IMR-90 (cell line): ENCODE measurements at regions not wholly inside any gene's neighbourhood (a gene's known extent, or its start where the extent isn't known, plus 50 kb on each side); places are given as distances from the start of the nearest gene placed in this dataset.

Experiments used
- ATAC-seq: fragments of 200-7000 bp; cut with Tn5 transposase; 2 replicates; pipeline ENCODE4 v1.9.1; 2020; ENCODE audit warnings: low read depth, mild to moderate bottlenecking, moderate library complexity
- BruUV-seq: library from RNA; stranded (reverse); fragments of 400-500 nt; replicated peaks from 2 replicates; lab custom pipeline; 2021; lab: Mats Ljungman, UMichigan
- CTCF ChIA-PET: fragments of 300-600 bp; formaldehyde crosslinking; extraction: SDS; loops from one replicate; lab custom pipeline; 2021; ENCODE audit warnings: antibody characterized with exemption; lab: Yijun Ruan, JAX
- POLR2A ChIA-PET: fragments of 300-600 bp; sonication (Branson Sonifier 250); formaldehyde crosslinking; loops from one replicate; lab custom pipeline; 2022; ENCODE audit warnings: antibody characterized with exemption; ENCODE audit not compliant: unreplicated experiment; lab: Charles Lee
- DNase-seq: peaks from one replicate; pipeline ENCODE4 v3.0.0; 2013
- H2AFZ ChIP-seq: replicated peaks from 2 replicates; pipeline ENCODE3; 2013; ENCODE audit warnings: low read length, mild to moderate bottlenecking; ENCODE audit not compliant: poor library complexity
- H2AK5ac ChIP-seq: 2 replicates; pipeline ENCODE4 v1.6.1; 2013; ENCODE audit warnings: low read depth, low read length, inconsistent platforms
- H2AK9ac ChIP-seq: replicated peaks from 2 replicates; pipeline ENCODE3; 2013; ENCODE audit warnings: mild to moderate bottlenecking, low read depth, low read length, moderate library complexity; ENCODE audit not compliant: poor library complexity
- H2BK120ac ChIP-seq: 2 replicates; pipeline ENCODE4 v1.6.1; 2013; ENCODE audit warnings: low read depth, low read length, inconsistent platforms
- H2BK15ac ChIP-seq: 3 replicates; pipeline ENCODE4 v1.6.1; 2013; ENCODE audit warnings: low read depth, low read length, inconsistent platforms
- H2BK20ac ChIP-seq: 2 replicates; pipeline ENCODE4 v1.6.1; 2013; ENCODE audit warnings: low read depth, mild to moderate bottlenecking, inconsistent platforms, low read length, moderate library complexity
- H2BK5ac ChIP-seq: 2 replicates; pipeline ENCODE4 v1.6.1; 2013; ENCODE audit warnings: mild to moderate bottlenecking, low read depth, low read length, inconsistent platforms; ENCODE audit not compliant: poor library complexity, severe bottlenecking
- H3K14ac ChIP-seq: replicated peaks from 2 replicates; pipeline ENCODE4 v1.6.1; 2013; ENCODE audit warnings: low read depth, low read length, inconsistent platforms
- H3K18ac ChIP-seq: 2 replicates; pipeline ENCODE4 v1.6.1; 2013; ENCODE audit warnings: low read depth, low read length, control low read depth
- H3K23ac ChIP-seq: 2 replicates; pipeline ENCODE4 v1.6.1; 2013; ENCODE audit warnings: low read depth, low read length, inconsistent platforms
- H3K27ac ChIP-seq: 2 replicates; pipeline ENCODE4 v1.5.1; 2013; ENCODE audit warnings: mild to moderate bottlenecking, control low read depth, low read length; ENCODE audit not compliant: insufficient read depth
- H3K27me3 ChIP-seq: 2 replicates; pipeline ENCODE4 v1.6.1; 2013; ENCODE audit warnings: low read length; ENCODE audit not compliant: control insufficient read depth, insufficient read depth
- H3K36me3 ChIP-seq: 2 replicates; pipeline ENCODE4 v1.6.1; 2013; ENCODE audit warnings: low read length, mixed read lengths; ENCODE audit not compliant: control insufficient read depth, insufficient read depth
- H3K4ac ChIP-seq: 2 replicates; pipeline ENCODE4 v1.6.1; 2013; ENCODE audit warnings: low read depth, low read length, inconsistent platforms
- H3K4me1 ChIP-seq: 2 replicates; pipeline ENCODE4 v1.6.1; 2013; ENCODE audit warnings: low read length, mixed read lengths; ENCODE audit not compliant: control insufficient read depth, insufficient read depth
- H3K4me2 ChIP-seq: 2 replicates; pipeline ENCODE4 v1.6.1; 2013; ENCODE audit warnings: low read depth, mild to moderate bottlenecking, control low read depth, low read length, moderate library complexity
- H3K4me3 ChIP-seq: 2 replicates; pipeline ENCODE4 v1.5.1; 2013; ENCODE audit warnings: low read depth, mild to moderate bottlenecking, control low read depth, low read length, moderate library complexity; ENCODE audit not compliant: insufficient read depth
- H3K56ac ChIP-seq: 2 replicates; pipeline ENCODE4 v1.6.1; 2013; ENCODE audit warnings: low read length, inconsistent platforms; ENCODE audit not compliant: insufficient read depth; ENCODE audit errors: extremely low read depth
- H3K79me1 ChIP-seq, 2 experiments: 2 replicates each; pipeline ENCODE4 v1.6.1; 2013; ENCODE audit warnings: low read length in 2 of 2, inconsistent platforms in 1 of 2, low read depth in 1 of 2
- H3K9ac ChIP-seq: 2 replicates; pipeline ENCODE4 v1.6.1; 2013; ENCODE audit warnings: low read depth, low read length, control low read depth
- H3K9me1 ChIP-seq: 2 replicates; pipeline ENCODE4 v1.6.1; 2013; ENCODE audit warnings: low read length, inconsistent platforms; ENCODE audit not compliant: insufficient read depth
- H3K9me3 ChIP-seq: 2 replicates; pipeline ENCODE4 v1.6.1; 2013; ENCODE audit warnings: low read length; ENCODE audit not compliant: control insufficient read depth, insufficient read depth
- H4K20me1 ChIP-seq: 2 replicates; pipeline ENCODE4 v1.6.1; 2013; ENCODE audit warnings: low read length, inconsistent platforms; ENCODE audit not compliant: insufficient read depth
- H4K5ac ChIP-seq: 2 replicates; pipeline ENCODE4 v1.6.1; 2013; ENCODE audit warnings: mild to moderate bottlenecking, low read depth, low read length, control low read depth
- H4K8ac ChIP-seq, 2 experiments: 2 replicates each; pipeline ENCODE4 v1.6.1; 2013; ENCODE audit warnings: low read depth in 2 of 2, low read length in 2 of 2, control low read depth in 1 of 2, inconsistent platforms in 1 of 2
- H4K91ac ChIP-seq: 2 replicates; pipeline ENCODE4 v1.6.1; 2013; ENCODE audit warnings: low read depth, low read length, inconsistent platforms; ENCODE audit not compliant: insufficient read depth
- BHLHE40 ChIP-seq: fragments of 150-350 bp; IDR thresholded peaks from 2 replicates; pipeline ENCODE4 v1.6.1; 2016; ENCODE audit warnings: mild to moderate bottlenecking, low read depth, low read length
- CEBPB ChIP-seq: IDR thresholded peaks from 2 replicates; pipeline ENCODE4 v1.6.1; 2012; ENCODE audit warnings: low read depth, low read length, improper control_type of control experiment
- CHD1 ChIP-seq: IDR thresholded peaks from 2 replicates; pipeline ENCODE4 v1.6.1; 2012; ENCODE audit warnings: low read depth, low read length, improper control_type of control experiment
- FOS ChIP-seq: fragments of 150-350 bp; IDR thresholded peaks from 2 replicates; pipeline ENCODE4 v1.6.1; 2016; ENCODE audit warnings: low read depth, low read length
- MAFK ChIP-seq: IDR thresholded peaks from 2 replicates; pipeline ENCODE4 v1.6.1; 2012; ENCODE audit warnings: low read depth, low read length, improper control_type of control experiment
- MAZ ChIP-seq: IDR thresholded peaks from 2 replicates; pipeline ENCODE4 v1.6.1; 2012; ENCODE audit warnings: low read depth, mild to moderate bottlenecking, low read length, improper control_type of control experiment, moderate library complexity, borderline replicate concordance
- MXI1 ChIP-seq: IDR thresholded peaks from 2 replicates; pipeline ENCODE4 v1.6.1; 2012; ENCODE audit warnings: low read depth, mild to moderate bottlenecking, low read length, moderate library complexity, borderline replicate concordance
- NFE2L2 ChIP-seq: fragments of 150-350 bp; IDR thresholded peaks from 2 replicates; pipeline ENCODE4 v1.6.1; 2016; ENCODE audit warnings: low read depth, mild to moderate bottlenecking, low read length
- POLR2A ChIP-seq: IDR thresholded peaks from 2 replicates; pipeline ENCODE4 v1.6.1; 2012; ENCODE audit warnings: mild to moderate bottlenecking, low read depth, low read length
- RAD21 ChIP-seq: IDR thresholded peaks from 2 replicates; pipeline ENCODE4 v1.6.1; 2012; ENCODE audit warnings: low read length, improper control_type of control experiment
- RCOR1 ChIP-seq: IDR thresholded peaks from 2 replicates; pipeline ENCODE4 v1.6.1; 2012; ENCODE audit warnings: mild to moderate bottlenecking, low read length, improper control_type of control experiment; ENCODE audit not compliant: insufficient replicate concordance
- RFX5 ChIP-seq: IDR thresholded peaks from 2 replicates; pipeline ENCODE4 v1.8.0; 2012; ENCODE audit warnings: low read depth, mild to moderate bottlenecking, low read length, moderate library complexity
- SMC3 ChIP-seq: fragments of 150-350 bp; IDR thresholded peaks from 2 replicates; pipeline ENCODE4 v1.6.1; 2016; ENCODE audit warnings: low read depth, mild to moderate bottlenecking, antibody characterized with exemption, low read length, moderate library complexity
- WGBS, 2 experiments: methylation state at CpG; one replicate each; pipeline versions ENCODE4 v1.1.5 to v1.1.7; 2013; ENCODE audit warnings: missing lambda C conversion rate in 2 of 2; ENCODE audit not compliant: insufficient read length in 1 of 2; ENCODE audit errors: extremely low coverage in 2 of 2; 5-methylcytosine and 5-hydroxymethylcytosine counted together
- dilution Hi-C: fragments of 300-500 bp; cut with HindIII; formaldehyde crosslinking; loops from one replicate; pipeline ENCODE4 v1.14.3; 2018; ENCODE audit warnings: low sequenced_read_pairs; ENCODE audit not compliant: unreplicated experiment
- in situ Hi-C: fragments of 300-500 bp; cut with MboI; formaldehyde crosslinking; loops from 3 replicates; pipeline ENCODE4 v1.14.3; 2019; ENCODE audit warnings: low sequenced_read_pairs, inconsistent platforms, mixed read lengths
- intact Hi-C: fragments of 100-400 bp; cut with micrococcal nuclease; formaldehyde crosslinking; loops from 2 replicates; pipeline ENCODE4 v1.10.0; 2022
- TF ChIP-seq, protein P1 (sequence below): fragments of 150-350 bp; IDR thresholded peaks from 2 replicates; pipeline ENCODE4 v1.6.1; 2016; ENCODE audit warnings: low read depth, mild to moderate bottlenecking, low read length, moderate library complexity, borderline replicate concordance
- TF ChIP-seq, protein P2 (sequence below): fragments of 150-350 bp; IDR thresholded peaks from 2 replicates; pipeline ENCODE4 v1.6.1; 2017; ENCODE audit warnings: mild to moderate bottlenecking, antibody characterized with exemption, low read length, low read depth
- TF ChIP-seq, protein P3 (sequence below): conservative IDR thresholded peaks from 2 replicates; pipeline ENCODE4 v1.5.1; 2012; ENCODE audit warnings: mild to moderate bottlenecking, low read depth, low read length, improper control_type of control experiment

DNA sequence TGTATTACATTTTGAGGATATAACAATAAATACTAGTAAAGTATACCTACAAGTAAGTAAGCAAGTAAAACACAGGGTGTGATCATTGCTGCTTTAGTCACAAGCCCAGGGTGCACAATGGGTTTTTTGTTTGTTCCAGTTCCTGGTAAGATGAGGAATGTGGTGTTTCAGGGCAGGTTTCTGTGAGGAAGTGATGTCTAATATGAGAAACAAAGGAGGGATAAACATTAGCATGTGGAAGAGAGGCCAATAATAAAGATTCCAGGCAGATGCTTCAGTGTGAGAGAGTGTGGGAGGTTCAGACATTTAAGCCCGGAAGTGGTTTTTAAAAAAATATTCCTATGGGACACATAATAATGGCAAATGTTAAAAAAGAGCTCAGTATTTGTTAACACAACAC lies 808.1 kb upstream of the USP15 start:
- H3K4ac ChIP-seq: no peak overlapping the region
- no peak overlapping the region for H2BK120ac ChIP-seq
- no peaks in the 10 kb centered on the region for H3K4me1 ChIP-seq
- H3K14ac ChIP-seq: no peak overlapping the region
- DNase-seq: no peak
- H3K9me1 ChIP-seq: no peaks in the 10 kb centered on the region
- no CpG with 5 or more reads among the region's 1 CpG for WGBS, 2 experiments
- no peaks in the 10 kb centered on the region for H3K36me3 ChIP-seq
- H3K27me3 ChIP-seq: no peaks in the 10 kb centered on the region
- no peak overlapping the region for H2AK5ac ChIP-seq
- no TSS peak for BruUV-seq
- H4K8ac ChIP-seq: no peak overlapping the region
- H3K18ac ChIP-seq: no peak overlapping the region
- H2BK20ac ChIP-seq: no peak overlapping the region
- no peak overlapping the region for H3K56ac ChIP-seq
- H3K79me1 ChIP-seq: no peaks in the 10 kb centered on the region
- H4K20me1 ChIP-seq: no peaks in the 10 kb centered on the region
- no peak overlapping the region for H2AK9ac ChIP-seq
- no peak overlapping the region for H4K91ac ChIP-seq
- no peak overlapping the region for H2AFZ ChIP-seq
- in situ Hi-C loops (no loop called here), intact Hi-C loops (no loop called here), dilution Hi-C loops (no loop called here)
- H2BK15ac ChIP-seq: no peak overlapping the region
- H3K9ac ChIP-seq: no peak overlapping the region
- H2BK5ac ChIP-seq: no peak overlapping the region
- no peak overlapping the region for H4K5ac ChIP-seq
- H3K9me3 ChIP-seq: peaks cover 4% of the 10 kb centered on the region; the same call in 1 of the 2 replicates
- H3K4me2 ChIP-seq: no peak overlapping the region
- H3K4me3 ChIP-seq: no peak overlapping the region
- H3K27ac ChIP-seq: no peak overlapping the region
- no peak overlapping the region for H3K23ac ChIP-seq
- POLR2A ChIA-PET: no interaction called here
- TF ChIP-seq, protein P1, sequence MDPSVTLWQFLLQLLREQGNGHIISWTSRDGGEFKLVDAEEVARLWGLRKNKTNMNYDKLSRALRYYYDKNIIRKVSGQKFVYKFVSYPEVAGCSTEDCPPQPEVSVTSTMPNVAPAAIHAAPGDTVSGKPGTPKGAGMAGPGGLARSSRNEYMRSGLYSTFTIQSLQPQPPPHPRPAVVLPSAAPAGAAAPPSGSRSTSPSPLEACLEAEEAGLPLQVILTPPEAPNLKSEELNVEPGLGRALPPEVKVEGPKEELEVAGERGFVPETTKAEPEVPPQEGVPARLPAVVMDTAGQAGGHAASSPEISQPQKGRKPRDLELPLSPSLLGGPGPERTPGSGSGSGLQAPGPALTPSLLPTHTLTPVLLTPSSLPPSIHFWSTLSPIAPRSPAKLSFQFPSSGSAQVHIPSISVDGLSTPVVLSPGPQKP: no peak
- TF ChIP-seq, protein P2, sequence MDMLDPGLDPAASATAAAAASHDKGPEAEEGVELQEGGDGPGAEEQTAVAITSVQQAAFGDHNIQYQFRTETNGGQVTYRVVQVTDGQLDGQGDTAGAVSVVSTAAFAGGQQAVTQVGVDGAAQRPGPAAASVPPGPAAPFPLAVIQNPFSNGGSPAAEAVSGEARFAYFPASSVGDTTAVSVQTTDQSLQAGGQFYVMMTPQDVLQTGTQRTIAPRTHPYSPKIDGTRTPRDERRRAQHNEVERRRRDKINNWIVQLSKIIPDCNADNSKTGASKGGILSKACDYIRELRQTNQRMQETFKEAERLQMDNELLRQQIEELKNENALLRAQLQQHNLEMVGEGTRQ: no peak
- TF ChIP-seq, protein P3, sequence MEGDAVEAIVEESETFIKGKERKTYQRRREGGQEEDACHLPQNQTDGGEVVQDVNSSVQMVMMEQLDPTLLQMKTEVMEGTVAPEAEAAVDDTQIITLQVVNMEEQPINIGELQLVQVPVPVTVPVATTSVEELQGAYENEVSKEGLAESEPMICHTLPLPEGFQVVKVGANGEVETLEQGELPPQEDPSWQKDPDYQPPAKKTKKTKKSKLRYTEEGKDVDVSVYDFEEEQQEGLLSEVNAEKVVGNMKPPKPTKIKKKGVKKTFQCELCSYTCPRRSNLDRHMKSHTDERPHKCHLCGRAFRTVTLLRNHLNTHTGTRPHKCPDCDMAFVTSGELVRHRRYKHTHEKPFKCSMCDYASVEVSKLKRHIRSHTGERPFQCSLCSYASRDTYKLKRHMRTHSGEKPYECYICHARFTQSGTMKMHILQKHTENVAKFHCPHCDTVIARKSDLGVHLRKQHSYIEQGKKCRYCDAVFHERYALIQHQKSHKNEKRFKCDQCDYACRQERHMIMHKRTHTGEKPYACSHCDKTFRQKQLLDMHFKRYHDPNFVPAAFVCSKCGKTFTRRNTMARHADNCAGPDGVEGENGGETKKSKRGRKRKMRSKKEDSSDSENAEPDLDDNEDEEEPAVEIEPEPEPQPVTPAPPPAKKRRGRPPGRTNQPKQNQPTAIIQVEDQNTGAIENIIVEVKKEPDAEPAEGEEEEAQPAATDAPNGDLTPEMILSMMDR: no peak
- TF ChIP-seq CEBPB: no peak
- no peak for TF ChIP-seq POLR2A
- TF ChIP-seq RFX5: no peak
- TF ChIP-seq BHLHE40: no peak
- no peak for TF ChIP-seq NFE2L2
- TF ChIP-seq RAD21: no peak
- no peak for TF ChIP-seq SMC3
- TF ChIP-seq MAFK: no peak
- TF ChIP-seq MAZ: no peak
- TF ChIP-seq RCOR1: no peak
- TF ChIP-seq MXI1: no peak
- TF ChIP-seq FOS: no peak
- TF ChIP-seq CHD1: no peak
- ATAC-seq: no peak
- CTCF ChIA-PET: no interaction called here
